Dedifferentiated amniotic fluid mesenchymal stem cell (primary cell): ENCODE measurements at regions not wholly inside any gene's neighbourhood (a gene's known extent, or its start where the extent isn't known, plus 50 kb on each side); places are given as distances from the start of the nearest gene placed in this dataset.
"Not testable (repeated sequence)": the region's sequence is repeated elsewhere in the genome, so short reads cannot be mapped to it uniquely, and the experiment has no call there.

Experiments
- DNase-seq: peaks from one replicate; pipeline ENCODE4 v3.0.0-alpha.2; 2016; ENCODE audit errors: extremely low spot score

DNA sequence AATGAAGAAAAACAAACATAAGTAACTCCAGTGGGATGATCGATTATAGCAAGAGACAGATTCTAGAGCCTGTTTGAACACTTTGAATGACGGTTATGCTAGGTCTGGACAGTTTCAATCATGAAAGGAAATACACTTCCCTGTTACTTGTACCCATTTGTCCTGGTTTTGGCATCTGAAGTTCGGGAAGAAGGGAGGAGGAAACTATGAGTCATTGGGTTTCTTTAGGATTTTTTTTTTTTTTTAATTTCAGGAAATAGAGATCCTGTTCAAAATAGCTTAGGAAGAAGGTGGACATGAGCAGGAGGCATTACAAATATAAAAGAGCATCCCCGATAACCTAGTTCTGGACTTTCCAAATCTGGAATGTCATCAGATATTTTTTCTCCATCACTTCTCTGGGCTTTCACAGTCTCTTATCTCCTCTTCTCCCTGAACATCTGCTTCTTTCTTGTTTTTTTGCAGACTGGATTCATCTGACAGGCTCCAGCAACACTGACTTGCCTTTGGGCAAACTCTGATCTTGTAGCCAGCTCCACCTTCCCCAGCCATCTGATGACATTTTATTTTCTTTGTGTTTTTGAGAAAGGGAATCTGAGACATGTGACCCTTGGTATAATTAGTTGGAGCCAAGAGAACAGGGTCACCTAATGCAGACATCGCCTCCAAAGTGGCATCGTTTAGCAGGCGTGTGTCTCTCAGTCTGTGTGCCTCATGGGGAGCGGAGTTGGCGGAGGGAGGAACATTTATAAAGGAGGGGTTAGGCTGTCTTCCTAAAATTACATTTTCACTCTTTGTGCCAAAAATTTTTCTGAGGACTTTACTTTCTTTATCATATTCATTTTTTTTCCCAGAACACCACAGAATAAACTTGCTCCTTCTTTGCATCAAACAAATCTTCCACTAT lies 195.3 kb upstream of the EPHA4 start:
- no peak for DNase-seq

DNA sequence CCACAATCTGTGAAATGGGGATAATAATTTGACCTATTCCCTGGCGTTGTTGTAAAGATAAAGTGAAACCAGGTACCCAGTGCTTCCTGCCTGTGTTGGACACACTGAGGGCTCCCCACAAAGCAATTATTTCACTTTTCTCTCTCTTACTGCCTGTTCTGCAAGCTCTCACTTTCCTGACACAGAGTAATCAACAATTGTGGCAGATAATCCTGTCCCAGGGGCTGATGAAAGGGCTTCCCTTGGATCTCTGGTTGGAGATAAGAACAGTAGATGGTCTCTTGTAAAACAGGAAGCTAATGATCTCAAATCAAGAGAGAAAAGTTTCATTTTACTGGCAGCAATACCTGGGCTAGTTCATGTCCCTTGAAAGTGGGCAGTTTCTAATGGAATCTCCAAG lies 190.4 kb upstream of the EPHA4 start:
- no peak for DNase-seq

GRCh38 chr2:221761260-221761659 lies 189.2 kb upstream of the EPHA4 start:
- DNase-seq: no peak

DNA sequence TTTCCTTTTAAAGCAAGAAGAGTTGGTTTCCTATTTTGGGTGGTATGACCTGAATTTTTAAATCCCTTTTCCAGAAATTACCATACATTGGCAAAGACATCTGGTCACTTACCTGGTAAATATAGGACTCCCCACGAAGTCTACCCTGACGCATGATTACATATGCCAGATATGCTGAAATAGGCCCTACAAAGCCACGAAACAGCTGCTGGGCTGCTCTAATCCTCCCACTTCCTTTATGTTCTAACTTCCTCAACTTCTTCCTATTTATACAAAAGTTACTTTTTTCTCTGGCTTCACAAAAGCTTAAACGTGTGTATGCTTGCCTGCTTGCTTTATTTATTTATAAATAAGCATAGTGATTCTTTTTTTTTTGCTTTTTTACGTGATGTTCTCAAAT lies 186.0 kb upstream of the EPHA4 start:
- no peak for DNase-seq

DNA sequence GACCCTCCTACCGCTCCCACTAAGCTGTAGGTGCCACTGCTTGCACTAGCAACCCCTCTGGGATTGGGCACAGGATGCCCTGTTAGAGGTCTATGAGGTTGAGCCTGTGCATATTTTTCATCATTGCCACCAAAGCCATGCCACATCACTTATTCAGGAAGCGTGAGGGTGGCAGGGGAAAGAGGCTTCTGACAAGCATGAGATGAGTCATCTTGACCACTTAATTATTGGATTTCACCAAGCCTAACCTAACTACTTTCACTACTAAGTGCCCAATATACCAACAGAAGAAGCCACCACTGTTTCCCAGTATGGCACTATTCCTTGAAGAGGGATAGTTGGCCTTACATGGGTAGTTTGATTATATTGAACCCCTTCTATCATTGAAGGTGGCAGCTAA lies 181.3 kb upstream of the EPHA4 start:
- DNase-seq: no peak

DNA sequence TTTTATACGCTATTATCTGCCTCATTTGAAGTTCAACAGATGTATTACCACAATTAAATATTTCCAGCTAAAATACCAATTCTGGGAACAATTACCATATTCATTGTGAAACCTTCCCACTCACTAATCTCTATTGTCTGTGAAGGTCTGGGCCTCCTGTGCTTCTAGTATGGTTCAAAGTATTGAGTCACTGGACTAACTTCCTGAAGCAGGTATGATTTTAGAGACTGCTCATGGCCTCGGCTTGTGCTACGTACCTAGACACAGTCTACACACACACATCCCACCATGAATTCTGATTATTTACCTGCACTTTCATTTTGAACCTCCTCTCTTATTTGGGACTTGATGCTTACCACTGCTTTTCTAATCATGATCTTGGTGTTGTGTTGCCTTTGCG lies 180.7 kb upstream of the EPHA4 start:
- no peak for DNase-seq

GRCh38 chr2:221750316-221750715 lies 178.2 kb upstream of the EPHA4 start:
- DNase-seq: no peak

- no peak for DNase-seq
These were observed 175.3 kb upstream of the EPHA4 start for GRCh38 chr2:221747289-221747972.

DNA sequence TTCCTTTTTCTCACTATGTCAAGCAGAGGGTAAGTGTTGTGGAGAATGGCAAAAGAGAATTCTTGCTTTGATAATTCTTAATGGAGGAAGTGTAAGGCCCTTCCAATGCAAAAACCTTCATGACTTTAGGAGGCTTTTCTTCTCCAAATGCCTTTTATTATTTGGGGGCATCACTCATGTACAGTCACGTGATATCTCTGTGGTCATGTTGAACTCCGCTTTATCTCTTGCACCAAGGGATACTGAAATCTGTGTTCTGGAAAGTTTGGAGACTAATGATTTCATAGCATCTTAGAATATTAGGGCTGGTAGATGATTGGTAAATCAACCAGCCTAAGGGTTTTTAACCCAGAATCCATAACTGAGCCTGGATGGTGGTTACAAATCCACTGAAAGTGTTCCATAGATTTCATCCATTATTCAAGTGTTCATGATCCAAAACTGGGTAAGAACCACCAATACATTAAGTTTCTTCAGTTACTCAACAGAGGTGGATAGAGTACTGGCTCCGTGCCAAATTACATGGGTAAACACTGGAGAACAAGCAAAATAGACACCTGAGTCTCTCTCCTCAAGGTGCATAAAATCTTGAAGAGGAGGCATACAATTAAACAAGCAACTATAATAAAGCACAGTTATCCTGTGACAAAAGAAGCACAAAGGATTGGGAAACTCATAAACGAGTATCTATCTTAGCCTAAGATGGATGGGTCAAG lies 169.6 kb upstream of the EPHA4 start:
- no peak for DNase-seq

GRCh38 chr2:221731432-221732145 lies 159.5 kb upstream of the EPHA4 start:
- DNase-seq: no peak

- no peak for DNase-seq
These were observed 154.9 kb upstream of the EPHA4 start for GRCh38 chr2:221726894-221727513.

DNA sequence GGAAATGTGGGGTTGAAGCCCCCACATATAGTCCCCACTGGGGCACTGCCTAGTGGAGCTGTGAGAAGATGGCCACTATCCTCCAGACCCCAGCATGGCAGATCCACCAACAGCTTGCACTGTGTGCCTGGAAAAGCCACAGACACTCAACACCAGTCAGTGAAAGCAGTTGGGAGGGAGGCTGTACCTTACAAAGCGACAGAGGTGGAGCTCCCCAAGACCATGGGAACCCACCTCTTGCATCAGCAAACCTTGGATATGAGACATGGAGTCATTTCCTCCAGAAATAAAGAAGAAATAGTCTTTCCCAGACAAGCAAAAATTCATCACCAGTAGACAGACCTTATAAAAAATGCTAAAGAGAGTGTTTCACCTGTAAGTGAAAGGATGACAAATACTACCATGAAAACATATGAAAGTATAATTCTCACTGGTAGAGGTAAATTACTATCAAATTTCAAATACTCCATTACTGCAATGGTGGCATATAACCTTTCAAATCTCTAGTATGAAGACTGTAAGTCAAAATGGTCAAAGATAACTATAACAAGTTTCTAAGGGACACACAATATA lies 152.6 kb upstream of the EPHA4 start:
- DNase-seq: no peak

DNA sequence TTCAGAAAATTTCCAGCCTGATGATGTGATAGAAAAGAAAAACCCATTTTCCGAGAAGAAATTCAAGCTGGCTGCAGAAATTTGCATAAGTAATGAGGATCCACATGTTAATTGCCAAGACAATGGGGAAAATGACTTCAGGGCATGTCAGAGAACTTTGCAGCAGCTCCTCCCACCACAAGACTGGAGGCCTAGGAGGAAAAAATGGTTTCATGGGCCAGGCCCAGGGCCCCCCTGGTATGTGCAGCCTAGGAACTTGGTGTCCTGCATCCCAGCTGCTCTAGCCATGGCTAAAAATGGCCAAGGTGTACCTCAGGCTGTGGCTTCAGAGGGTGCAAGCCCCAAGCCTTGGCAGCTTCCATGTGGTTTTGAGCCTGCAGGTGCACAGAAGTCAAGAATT lies 152.0 kb upstream of the EPHA4 start:
- not testable (repeated sequence) for DNase-seq

GRCh38 chr2:221716426-221717303 lies 144.6 kb upstream of the EPHA4 start:
- DNase-seq: no peak

DNA sequence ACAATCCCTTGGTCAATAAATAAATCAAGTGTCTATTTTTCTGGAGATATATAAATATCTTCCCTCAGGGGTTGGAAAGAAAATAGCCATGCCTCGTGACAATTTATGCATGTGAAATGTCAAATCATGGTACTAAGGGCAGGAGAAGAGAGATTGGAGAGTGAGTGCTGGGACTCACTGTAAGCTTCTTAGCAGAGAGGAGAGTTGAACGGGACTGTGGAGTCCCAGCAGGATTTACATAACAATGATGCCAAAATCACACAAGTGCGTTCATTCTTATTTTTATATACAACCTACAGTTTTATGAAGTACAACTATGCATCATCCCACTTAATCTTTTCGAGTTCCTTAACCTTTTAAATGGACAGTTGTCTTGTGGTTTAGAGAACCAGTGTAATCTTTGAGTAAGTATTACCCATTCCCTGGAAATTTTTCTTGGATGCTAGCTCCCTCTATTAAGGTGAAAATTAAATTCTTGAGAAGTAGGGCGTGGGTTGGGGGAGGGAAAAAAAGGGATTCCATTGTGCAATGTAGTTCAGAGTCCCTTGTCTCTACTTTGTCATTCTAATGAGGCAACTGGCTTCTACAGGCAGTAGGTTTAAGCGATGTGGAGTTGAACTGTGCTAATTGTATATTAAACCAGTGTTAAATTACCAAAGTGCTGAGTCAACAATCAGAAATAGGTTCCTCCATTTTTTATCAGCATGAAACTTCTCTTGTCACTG lies 143.6 kb upstream of the EPHA4 start:
- DNase-seq: no peak

DNA sequence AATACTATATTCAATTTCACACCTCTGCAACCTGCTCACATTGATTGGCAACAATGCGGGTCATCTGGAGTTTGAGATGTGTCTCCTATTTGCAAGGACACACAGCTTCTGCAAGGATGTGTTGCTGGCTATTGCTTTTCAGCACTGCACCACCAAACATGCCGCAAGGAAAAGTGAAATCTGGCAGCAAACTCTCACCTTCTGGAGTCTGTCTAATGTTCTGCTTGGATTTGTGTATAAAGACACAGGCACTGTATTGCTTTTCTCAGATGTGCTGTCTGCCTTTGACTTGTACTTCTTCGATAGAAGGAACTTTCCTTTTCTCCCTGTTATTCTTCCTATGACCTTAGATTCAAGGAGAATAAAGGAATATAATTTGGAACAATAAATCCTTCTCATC lies 138.6 kb upstream of the EPHA4 start:
- DNase-seq: no peak

DNA sequence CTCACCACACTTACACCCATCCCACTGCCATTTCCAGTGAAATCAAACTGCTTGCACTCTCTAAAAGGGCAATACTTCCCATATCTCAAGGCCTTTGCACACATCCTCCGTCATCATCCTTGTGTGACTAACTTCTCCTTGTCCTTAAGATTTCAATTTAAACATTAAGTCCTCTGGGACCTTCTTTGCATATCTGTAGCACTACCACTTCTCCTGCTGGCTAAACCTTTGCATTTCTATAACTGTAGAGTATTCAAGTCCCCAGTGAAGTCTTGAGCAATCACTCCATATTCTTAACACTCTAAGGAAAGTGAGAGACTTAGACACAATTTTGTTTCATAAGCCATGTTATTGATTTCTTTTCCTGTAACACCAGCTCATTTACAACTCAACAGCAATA lies 136.8 kb upstream of the EPHA4 start:
- no peak for DNase-seq

DNA sequence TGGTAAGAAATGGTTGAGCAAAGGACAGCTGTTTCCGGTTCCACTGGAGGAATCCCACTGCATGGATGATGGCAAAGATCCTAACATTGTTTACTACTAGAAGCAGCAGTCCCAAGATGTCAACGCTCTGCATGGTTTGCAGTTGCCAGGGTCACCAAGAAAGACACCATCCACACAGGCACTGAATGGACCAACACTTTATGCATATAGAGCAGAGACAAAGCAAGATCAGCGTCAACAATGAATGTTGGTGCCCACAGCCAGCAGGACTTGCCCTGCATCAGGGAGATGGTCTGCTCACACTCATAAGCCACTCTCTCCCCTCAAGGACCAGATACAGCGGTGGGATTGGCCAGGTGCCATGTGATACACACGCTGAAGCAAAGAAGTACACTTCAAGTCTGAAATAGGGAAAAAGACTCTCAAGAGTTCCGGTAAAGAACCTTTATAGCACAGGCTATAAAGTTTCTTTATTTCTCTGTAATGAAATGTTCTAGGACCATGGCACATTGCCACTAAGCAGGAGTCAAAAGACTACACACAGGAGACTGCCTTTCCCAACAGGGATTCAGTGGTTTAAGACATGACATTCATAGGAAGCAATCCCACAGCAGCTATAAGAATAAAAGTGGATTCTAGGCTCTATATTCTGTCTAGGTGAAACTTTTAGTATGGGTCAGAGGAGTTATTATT lies 133.2 kb upstream of the EPHA4 start:
- no peak for DNase-seq

- DNase-seq: no peak
These were observed 132.3 kb upstream of the EPHA4 start for GRCh38 chr2:221704442-221704841.
